ENCODE measurements at regions not wholly inside any gene's neighbourhood (a gene's known extent, or its start where the extent isn't known, plus 50 kb on each side); places are given as distances from the start of the nearest gene placed in this dataset.
"Not testable (repeated sequence)": the region's sequence is repeated elsewhere in the genome, so short reads cannot be mapped to it uniquely, and the experiment has no call there.

- no peaks in the 10 kb centered on the region for H3K36me3 ChIP-seq (ENCODE audit: insufficient read depth, low read length)
- H3K27ac ChIP-seq (ENCODE audit: low read depth, low read length) = no peak overlapping the region
- 96% methylated on average over 2 of the region's 2 CpGs for WGBS
- H3K4me3 ChIP-seq (ENCODE audit: low read length) = no peak overlapping the region
- H3K9ac ChIP-seq (ENCODE audit: low read depth, low read length) = no peak overlapping the region
- H3K4me1 ChIP-seq (ENCODE audit: insufficient read depth, low read length) = no peaks in the 10 kb centered on the region
- no peaks in the 10 kb centered on the region for H3K27me3 ChIP-seq (ENCODE audit: insufficient read depth, low read length)
- no peaks in the 10 kb centered on the region for H3K9me3 ChIP-seq (ENCODE audit: insufficient read depth, low read depth, low read length)
Observed at GRCh38 chr2:75309596-75310463, 110.5 kb upstream of the TACR1 start.

- no peaks in the 10 kb centered on the region for H3K4me1 ChIP-seq (ENCODE audit: insufficient read depth, low read length)
- H3K9ac ChIP-seq (ENCODE audit: low read depth, low read length) = no peak overlapping the region
- H3K36me3 ChIP-seq (ENCODE audit: insufficient read depth, low read length) = no peaks in the 10 kb centered on the region
- H3K27me3 ChIP-seq (ENCODE audit: insufficient read depth, low read length) = no peaks in the 10 kb centered on the region
- WGBS = 100% methylated on average over 1 of the region's 1 CpG
- H3K4me3 ChIP-seq (ENCODE audit: low read length) = no peak overlapping the region
- no peaks in the 10 kb centered on the region; the same call in 1 of the 2 replicates for H3K9me3 ChIP-seq (ENCODE audit: insufficient read depth, low read depth, low read length)
- H3K27ac ChIP-seq (ENCODE audit: low read depth, low read length) = no peak overlapping the region
Observed at GRCh38 chr2:75303227-75303626, 103.9 kb upstream of the TACR1 start.

GRCh38 chr2:75294362-75294761, 95.0 kb upstream of the TACR1 start:
- Histone ChIP-seq H3K4me1 (ENCODE audit: insufficient read depth, low read length) (no peaks in the 10 kb centered on the region), H3K27me3 (ENCODE audit: insufficient read depth, low read length) (no peaks in the 10 kb centered on the region)
- WGBS = 77% methylated on average over 1 of the region's 1 CpG

GRCh38 chr2:75292826-75293225, 93.5 kb upstream of the TACR1 start:
- Histone ChIP-seq H3K9me3 (ENCODE audit: insufficient read depth, low read depth, low read length) (no peaks in the 10 kb centered on the region), H3K9ac (ENCODE audit: low read depth, low read length) (no peak overlapping the region), H3K27me3 (ENCODE audit: insufficient read depth, low read length) (no peaks in the 10 kb centered on the region), H3K36me3 (ENCODE audit: insufficient read depth, low read length) (no peaks in the 10 kb centered on the region), H3K27ac (ENCODE audit: low read depth, low read length) (no peak overlapping the region), H3K4me3 (ENCODE audit: low read length) (no peak overlapping the region), H3K4me1 (ENCODE audit: insufficient read depth, low read length) (no peaks in the 10 kb centered on the region)
- 92% methylated on average over 1 of the region's 1 CpG for WGBS

More at GRCh38 chr2:75294362-75294761, 95.0 kb upstream of the TACR1 start:
- no peak overlapping the region for H3K4me3 ChIP-seq (ENCODE audit: low read length)
- no peak overlapping the region for H3K9ac ChIP-seq (ENCODE audit: low read depth, low read length)
- H3K36me3 ChIP-seq (ENCODE audit: insufficient read depth, low read length) = no peaks in the 10 kb centered on the region
- no peak overlapping the region for H3K27ac ChIP-seq (ENCODE audit: low read depth, low read length)
- no peaks in the 10 kb centered on the region for H3K9me3 ChIP-seq (ENCODE audit: insufficient read depth, low read depth, low read length)

GRCh38 chr2:75290600-75291150, 91.4 kb upstream of the TACR1 start:
- Histone ChIP-seq H3K27me3 (ENCODE audit: insufficient read depth, low read length) (no peaks in the 10 kb centered on the region), H3K9ac (ENCODE audit: low read depth, low read length) (no peak overlapping the region), H3K36me3 (ENCODE audit: insufficient read depth, low read length) (no peaks in the 10 kb centered on the region), H3K9me3 (ENCODE audit: insufficient read depth, low read depth, low read length) (no peaks in the 10 kb centered on the region), H3K27ac (ENCODE audit: low read depth, low read length) (no peak overlapping the region), H3K4me1 (ENCODE audit: insufficient read depth, low read length) (no peaks in the 10 kb centered on the region), H3K4me3 (ENCODE audit: low read length) (no peak overlapping the region)
- WGBS = 56% methylated on average over 2 of the region's 2 CpGs

- H3K4me3 ChIP-seq (ENCODE audit: low read length) = no peak overlapping the region
- H3K9me3 ChIP-seq (ENCODE audit: insufficient read depth, low read depth, low read length) = no peaks in the 10 kb centered on the region
- 92% methylated on average over 3 of the region's 3 CpGs for WGBS
- H3K27ac ChIP-seq (ENCODE audit: low read depth, low read length) = no peak overlapping the region
- H3K27me3 ChIP-seq (ENCODE audit: insufficient read depth, low read length) = no peaks in the 10 kb centered on the region
- no peak overlapping the region for H3K9ac ChIP-seq (ENCODE audit: low read depth, low read length)
- H3K4me1 ChIP-seq (ENCODE audit: insufficient read depth, low read length) = no peaks in the 10 kb centered on the region
- H3K36me3 ChIP-seq (ENCODE audit: insufficient read depth, low read length) = no peaks in the 10 kb centered on the region
Observed at GRCh38 chr2:75289771-75290170, 90.5 kb upstream of the TACR1 start.

GRCh38 chr2:75289178-75289577, 89.9 kb upstream of the TACR1 start:
- 93% methylated on average over 7 of the region's 7 CpGs for WGBS

GRCh38 chr2:75288760-75289159, 89.4 kb upstream of the TACR1 start:
- no peaks in the 10 kb centered on the region for H3K27me3 ChIP-seq (ENCODE audit: insufficient read depth, low read length)
- H3K9ac ChIP-seq (ENCODE audit: low read depth, low read length) = no peak overlapping the region
- H3K9me3 ChIP-seq (ENCODE audit: insufficient read depth, low read depth, low read length) = no peaks in the 10 kb centered on the region
- H3K27ac ChIP-seq (ENCODE audit: low read depth, low read length) = no peak overlapping the region
- H3K4me1 ChIP-seq (ENCODE audit: insufficient read depth, low read length) = no peaks in the 10 kb centered on the region
- H3K36me3 ChIP-seq (ENCODE audit: insufficient read depth, low read length) = no peaks in the 10 kb centered on the region
- no peak overlapping the region for H3K4me3 ChIP-seq (ENCODE audit: low read length)

More at GRCh38 chr2:75289178-75289577, 89.9 kb upstream of the TACR1 start:
- H3K4me1 ChIP-seq (ENCODE audit: insufficient read depth, low read length); H3K36me3 ChIP-seq (ENCODE audit: insufficient read depth, low read length); H3K9ac ChIP-seq (ENCODE audit: low read depth, low read length); H3K27ac ChIP-seq (ENCODE audit: low read depth, low read length); H3K9me3 ChIP-seq (ENCODE audit: insufficient read depth, low read depth, low read length); H3K27me3 ChIP-seq (ENCODE audit: insufficient read depth, low read length); H3K4me3 ChIP-seq (ENCODE audit: low read length): not testable (repeated sequence)

- Histone ChIP-seq H3K4me3 (ENCODE audit: low read length) (no peak overlapping the region), H3K27me3 (ENCODE audit: insufficient read depth, low read length) (no peaks in the 10 kb centered on the region), H3K9me3 (ENCODE audit: insufficient read depth, low read depth, low read length) (no peaks in the 10 kb centered on the region), H3K9ac (ENCODE audit: low read depth, low read length) (no peak overlapping the region), H3K4me1 (ENCODE audit: insufficient read depth, low read length) (no peaks in the 10 kb centered on the region), H3K36me3 (ENCODE audit: insufficient read depth, low read length) (no peaks in the 10 kb centered on the region), H3K27ac (ENCODE audit: low read depth, low read length) (no peak overlapping the region)
- 100% methylated on average over 1 of the region's 1 CpG for WGBS
Observed at GRCh38 chr2:75287624-75288316, 88.5 kb upstream of the TACR1 start.

GRCh38 chr2:75284345-75284744, 85.0 kb upstream of the TACR1 start:
- H3K4me3 ChIP-seq (ENCODE audit: low read length) = no peak overlapping the region
- no peaks in the 10 kb centered on the region for H3K9me3 ChIP-seq (ENCODE audit: insufficient read depth, low read depth, low read length)
- no peak overlapping the region for H3K27ac ChIP-seq (ENCODE audit: low read depth, low read length)
- H3K27me3 ChIP-seq (ENCODE audit: insufficient read depth, low read length) = no peaks in the 10 kb centered on the region
- 77% methylated on average over 2 of the region's 2 CpGs for WGBS
- H3K4me1 ChIP-seq (ENCODE audit: insufficient read depth, low read length) = no peaks in the 10 kb centered on the region
- H3K9ac ChIP-seq (ENCODE audit: low read depth, low read length) = no peak overlapping the region
- no peaks in the 10 kb centered on the region for H3K36me3 ChIP-seq (ENCODE audit: insufficient read depth, low read length)

- no peaks in the 10 kb centered on the region for H3K36me3 ChIP-seq (ENCODE audit: insufficient read depth, low read length)
- no peak overlapping the region for H3K9ac ChIP-seq (ENCODE audit: low read depth, low read length)
- H3K27ac ChIP-seq (ENCODE audit: low read depth, low read length) = no peak overlapping the region
- WGBS = 96% methylated on average over 5 of the region's 5 CpGs
- H3K9me3 ChIP-seq (ENCODE audit: insufficient read depth, low read depth, low read length) = no peaks in the 10 kb centered on the region
- H3K4me1 ChIP-seq (ENCODE audit: insufficient read depth, low read length) = peaks cover 30% of the 10 kb centered on the region
- no peaks in the 10 kb centered on the region for H3K27me3 ChIP-seq (ENCODE audit: insufficient read depth, low read length)
- H3K4me3 ChIP-seq (ENCODE audit: low read length) = no peak overlapping the region
Observed at GRCh38 chr2:75278821-75279379, 79.6 kb upstream of the TACR1 start.
